Bronchial epithelial cell (primary cell): ENCODE measurements at regions not wholly inside any gene's neighbourhood (a gene's known extent, or its start where the extent isn't known, plus 50 kb on each side); places are given as distances from the start of the nearest gene placed in this dataset.
"Not testable (repeated sequence)": the region's sequence is repeated elsewhere in the genome, so short reads cannot be mapped to it uniquely, and the experiment has no call there.

Experiments used
- DNase-seq: peaks from one replicate; pipeline ENCODE4 v3.0.0-alpha.2; 2010; ENCODE audit warnings: low read depth
- FAIRE-seq: peaks from 2 replicates; lab custom pipeline; 2011; peaks lifted over from hg19 to GRCh38; lab: Jason Lieb, UNC
- H3K27me3 ChIP-seq: 2 replicates; pipeline ENCODE4 v1.5.1; 2011; ENCODE audit warnings: low read length; ENCODE audit not compliant: control insufficient read depth, insufficient read depth
- H3K36me3 ChIP-seq: 2 replicates; pipeline ENCODE4 v1.5.1; 2011; ENCODE audit warnings: low read length; ENCODE audit not compliant: control insufficient read depth, insufficient read depth
- H3K4me3 ChIP-seq: 2 replicates; pipeline ENCODE4 v1.5.1; 2011; ENCODE audit warnings: mild to moderate bottlenecking, low read depth, low read length, control low read depth
- TF ChIP-seq, protein P1 (sequence below): IDR thresholded peaks from 2 replicates; pipeline ENCODE4 v1.5.1; 2011; ENCODE audit warnings: mild to moderate bottlenecking, moderate library complexity, low read length, control low read depth, inconsistent platforms; ENCODE audit not compliant: insufficient read depth, severe bottlenecking

DNA sequence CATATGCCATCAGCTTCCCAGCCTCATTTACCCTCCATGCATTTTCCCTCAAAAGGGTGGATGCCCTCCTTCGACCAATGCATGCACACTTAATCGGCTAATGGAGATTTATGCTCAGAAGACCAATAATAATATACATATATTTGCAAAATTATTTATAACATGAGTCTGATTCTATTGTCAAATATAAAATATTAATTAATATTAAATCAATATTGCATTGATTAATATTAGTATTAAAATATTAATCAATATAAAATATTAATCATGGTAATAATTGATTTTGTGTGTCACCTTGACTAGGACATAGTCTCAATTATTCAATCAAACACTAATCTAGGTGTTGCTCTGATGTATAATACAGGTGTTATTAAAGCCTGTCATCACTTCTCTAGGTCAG, 1282.5 kb downstream of the TMEM121 start:
- FAIRE-seq (no peak), DNase-seq (no peak)
- H3K4me3 ChIP-seq: no peak overlapping the region
- TF ChIP-seq, protein P1, sequence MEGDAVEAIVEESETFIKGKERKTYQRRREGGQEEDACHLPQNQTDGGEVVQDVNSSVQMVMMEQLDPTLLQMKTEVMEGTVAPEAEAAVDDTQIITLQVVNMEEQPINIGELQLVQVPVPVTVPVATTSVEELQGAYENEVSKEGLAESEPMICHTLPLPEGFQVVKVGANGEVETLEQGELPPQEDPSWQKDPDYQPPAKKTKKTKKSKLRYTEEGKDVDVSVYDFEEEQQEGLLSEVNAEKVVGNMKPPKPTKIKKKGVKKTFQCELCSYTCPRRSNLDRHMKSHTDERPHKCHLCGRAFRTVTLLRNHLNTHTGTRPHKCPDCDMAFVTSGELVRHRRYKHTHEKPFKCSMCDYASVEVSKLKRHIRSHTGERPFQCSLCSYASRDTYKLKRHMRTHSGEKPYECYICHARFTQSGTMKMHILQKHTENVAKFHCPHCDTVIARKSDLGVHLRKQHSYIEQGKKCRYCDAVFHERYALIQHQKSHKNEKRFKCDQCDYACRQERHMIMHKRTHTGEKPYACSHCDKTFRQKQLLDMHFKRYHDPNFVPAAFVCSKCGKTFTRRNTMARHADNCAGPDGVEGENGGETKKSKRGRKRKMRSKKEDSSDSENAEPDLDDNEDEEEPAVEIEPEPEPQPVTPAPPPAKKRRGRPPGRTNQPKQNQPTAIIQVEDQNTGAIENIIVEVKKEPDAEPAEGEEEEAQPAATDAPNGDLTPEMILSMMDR: no peak
- no peaks in the 10 kb centered on the region for H3K27me3 ChIP-seq
- no peaks in the 10 kb centered on the region for H3K36me3 ChIP-seq

DNA sequence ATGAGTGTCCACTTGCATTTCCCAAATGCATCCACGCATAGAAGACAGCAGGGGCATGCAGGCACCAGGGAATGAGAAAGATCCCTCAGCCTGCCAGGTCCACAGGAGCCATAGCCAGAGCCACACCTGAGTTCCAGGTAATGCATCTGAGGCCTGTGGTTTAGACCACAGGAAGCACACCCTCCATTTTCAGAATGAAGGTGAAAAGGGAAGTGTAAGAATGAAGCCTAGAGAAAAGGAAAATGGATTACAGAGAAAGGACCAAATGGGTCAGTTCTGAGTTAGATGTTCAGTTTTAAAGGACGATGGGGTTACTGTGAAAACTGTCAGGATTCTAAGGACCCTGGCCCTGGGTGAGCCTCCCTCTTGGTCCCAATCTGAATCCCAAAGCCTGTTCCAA, 1283.2 kb downstream of the TMEM121 start:
- DNase-seq: no peak
- Histone ChIP-seq H3K4me3 (no peak overlapping the region), H3K36me3 (no peaks in the 10 kb centered on the region), H3K27me3 (no peaks in the 10 kb centered on the region)
- FAIRE-seq: peak; percentile 83
- TF ChIP-seq, protein P1: no peak

DNA sequence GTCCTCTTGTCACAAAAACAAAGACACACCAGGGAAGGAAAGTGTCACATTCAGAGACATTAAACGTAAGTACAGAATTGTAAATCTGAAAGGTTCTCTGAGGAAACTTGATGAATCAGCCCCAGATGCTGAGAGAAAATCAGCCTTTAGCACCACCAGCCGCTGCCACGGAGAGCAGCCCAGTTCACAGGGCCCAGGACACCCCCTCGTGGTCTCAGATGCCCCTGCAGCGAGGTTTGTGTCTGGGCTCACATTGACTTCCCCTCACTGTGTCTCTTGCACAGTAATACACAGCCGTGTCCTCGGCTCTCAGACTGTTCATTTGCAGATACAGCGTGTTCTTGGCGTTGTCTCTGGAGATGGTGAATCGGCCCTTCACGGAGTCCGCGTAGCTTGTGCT, 1283.8 kb downstream of the TMEM121 start:
- not testable (repeated sequence) for H3K36me3 ChIP-seq, H3K4me3 ChIP-seq, DNase-seq, H3K27me3 ChIP-seq, FAIRE-seq

DNA sequence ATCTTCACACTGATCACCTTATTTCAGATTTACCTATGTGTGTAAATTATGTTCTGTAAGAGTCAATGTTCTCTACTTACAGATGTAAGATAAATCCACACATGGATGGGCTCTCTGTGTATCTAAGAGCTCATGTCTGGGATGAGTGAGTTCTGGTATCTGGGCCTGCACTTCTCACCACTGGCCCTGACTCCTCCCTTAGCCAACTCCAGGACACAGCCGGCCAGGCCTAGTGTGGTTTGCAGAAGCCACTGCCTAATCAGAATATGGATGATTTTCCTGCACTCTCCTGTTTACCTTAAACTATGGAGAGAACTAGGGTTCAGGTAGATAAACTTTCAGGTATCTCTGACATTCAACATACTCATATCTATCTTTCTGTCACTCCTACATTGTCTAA, 1284.8 kb downstream of the TMEM121 start:
- Histone ChIP-seq H3K27me3 (no peaks in the 10 kb centered on the region), H3K4me3 (no peak overlapping the region), H3K36me3 (no peaks in the 10 kb centered on the region)
- DNase-seq (no peak), FAIRE-seq (no peak)
- TF ChIP-seq, protein P1: no peak

DNA sequence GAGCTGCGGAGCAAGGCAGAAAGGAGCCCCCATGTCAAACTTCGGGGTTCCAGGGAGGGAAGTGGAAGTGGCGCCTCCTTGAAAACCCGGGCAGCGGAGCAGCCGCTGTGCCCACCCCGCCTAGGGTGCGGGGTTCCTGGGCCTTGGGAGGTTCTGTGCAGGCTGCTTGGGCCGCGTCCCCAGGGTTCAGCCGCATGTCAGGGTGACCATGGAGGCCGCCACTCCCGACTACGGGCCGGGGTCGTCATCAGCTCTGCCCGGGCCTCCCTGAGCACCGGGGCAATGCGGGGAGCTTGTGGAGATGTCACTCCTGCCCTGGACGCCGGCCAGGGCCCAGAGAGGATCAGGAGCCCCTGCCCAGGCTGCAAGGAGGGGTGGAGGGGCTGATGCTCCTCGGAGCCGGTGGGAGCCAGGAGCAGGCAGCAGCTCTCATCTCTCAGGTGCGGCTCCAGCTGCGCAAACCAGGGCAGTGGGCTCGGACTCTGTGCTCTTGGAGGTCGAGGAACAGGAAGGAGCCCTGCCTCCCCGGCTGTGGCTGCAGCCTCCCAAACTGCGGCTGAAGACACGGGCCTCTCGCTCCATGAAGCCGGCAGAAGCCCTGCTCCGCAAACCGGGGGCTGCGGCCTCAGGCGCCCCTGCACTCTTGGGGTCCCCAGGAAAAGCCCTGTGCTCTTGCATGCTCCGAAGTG, 1286.5 kb downstream of the TMEM121 start:
- Histone ChIP-seq H3K27me3 (no peaks in the 10 kb centered on the region), H3K4me3 (no peak overlapping the region), H3K36me3 (no peaks in the 10 kb centered on the region)
- TF ChIP-seq, protein P1: no peak
- DNase-seq: no peak
- no peak for FAIRE-seq

DNA sequence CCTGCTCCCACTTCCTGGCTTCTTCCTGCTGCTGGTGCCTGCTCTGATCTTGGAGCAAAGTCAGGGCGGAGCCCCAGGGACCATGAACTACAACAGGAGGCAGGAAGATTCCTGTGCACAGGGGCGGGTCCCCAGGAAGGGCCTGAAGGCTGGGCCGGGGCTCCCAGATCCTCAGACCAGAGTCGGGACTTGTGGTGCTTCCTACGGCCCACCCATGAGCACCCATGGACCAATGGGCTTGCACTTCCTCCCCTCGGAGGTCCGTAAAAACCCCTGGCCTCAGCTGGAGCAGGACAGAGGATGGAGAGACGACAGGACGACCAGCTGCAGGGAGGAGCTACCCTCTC, 1287.1 kb downstream of the TMEM121 start:
- H3K4me3 ChIP-seq: no peak overlapping the region
- TF ChIP-seq, protein P1: no peak
- H3K27me3 ChIP-seq: no peaks in the 10 kb centered on the region
- FAIRE-seq (no peak), DNase-seq (no peak)
- no peaks in the 10 kb centered on the region for H3K36me3 ChIP-seq
